ENCODE measurements at regions not wholly inside any gene's neighbourhood (a gene's known extent, or its start where the extent isn't known, plus 50 kb on each side); places are given as distances from the start of the nearest gene placed in this dataset.

DNA sequence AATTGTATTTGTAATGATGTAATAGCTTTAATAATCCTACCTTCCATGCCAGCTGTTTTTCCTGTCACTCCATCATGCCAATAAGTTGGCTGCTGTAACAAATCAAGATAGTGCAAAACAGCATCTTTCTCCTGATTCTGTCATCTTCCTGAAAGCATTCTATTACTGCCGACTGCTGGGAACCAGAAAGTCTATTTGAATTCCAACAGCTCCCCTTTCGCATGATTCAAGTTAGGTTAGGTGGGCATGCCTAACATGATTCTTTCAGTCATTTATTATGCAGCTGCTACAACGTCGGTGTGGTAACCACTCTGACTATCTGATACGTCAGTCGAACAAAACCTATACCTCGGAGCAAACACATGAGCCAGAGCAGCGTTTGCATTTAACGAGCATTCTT, 127.9 kb upstream of the DMD start:
- no peak for TF ChIP-seq CTCF (conservative IDR thresholded peaks at IDR 0.05)
- Histone ChIP-seq H3K27ac (ENCODE audit: low read depth, low read length) (no peak overlapping the region), H3K4me3 (ENCODE audit: low read length) (no peak overlapping the region), H3K27me3 (ENCODE audit: control insufficient read depth, insufficient read depth, low read length, poor library complexity, severe bottlenecking) (no peaks in the 10 kb centered on the region), H3K4me1 (ENCODE audit: control insufficient read depth, insufficient read depth, low read length) (no peaks in the 10 kb centered on the region), H3K36me3 (ENCODE audit: control insufficient read depth, insufficient read depth, low read length) (no peaks in the 10 kb centered on the region), H3K9me3 (ENCODE audit: control insufficient read depth, low read length) (no peaks in the 10 kb centered on the region), H3K9ac (ENCODE audit: extremely low read depth, low read length, poor library complexity, severe bottlenecking) (no peak overlapping the region)
- Mint-ChIP-seq H3K27ac (no peak overlapping the region), H3K4me1 (peaks cover 15% of the 10 kb centered on the region), H3K9me3 (no peaks in the 10 kb centered on the region), H3K36me3 (ENCODE audit: low read depth) (no peaks in the 10 kb centered on the region), H3K4me3 (no peak overlapping the region), H3K27me3 (ENCODE audit: insufficient read depth) (no peaks in the 10 kb centered on the region)
- DNase-seq: peak; percentile 43
- 40 to 69% methylated on average over 2 to 9 of the region's 9 CpGs for WGBS, 2 experiments (ENCODE audit: insufficient coverage in 1 of 2, insufficient read length in 1 of 2)

GRCh38 chrX:33336783-33337182, 125.4 kb upstream of the DMD start:
- DNase-seq: peak; percentile 62
- TF ChIP-seq CTCF (conservative IDR thresholded peaks at IDR 0.05): peak; percentile 74
- Histone ChIP-seq H3K9me3 (ENCODE audit: control insufficient read depth, low read length) (no peaks in the 10 kb centered on the region), H3K36me3 (ENCODE audit: control insufficient read depth, insufficient read depth, low read length) (no peaks in the 10 kb centered on the region), H3K27me3 (ENCODE audit: control insufficient read depth, insufficient read depth, low read length, poor library complexity, severe bottlenecking) (no peaks in the 10 kb centered on the region), H3K9ac (ENCODE audit: extremely low read depth, low read length, poor library complexity, severe bottlenecking) (no peak overlapping the region), H3K4me1 (ENCODE audit: control insufficient read depth, insufficient read depth, low read length) (no peaks in the 10 kb centered on the region), H3K4me3 (ENCODE audit: low read length) (no peak overlapping the region), H3K27ac (ENCODE audit: low read depth, low read length) (no peak overlapping the region)
- Mint-ChIP-seq H3K27me3 (ENCODE audit: insufficient read depth) (no peaks in the 10 kb centered on the region), H3K4me3 (no peak overlapping the region), H3K9me3 (no peaks in the 10 kb centered on the region), H3K36me3 (ENCODE audit: low read depth) (no peaks in the 10 kb centered on the region), H3K4me1 (peaks cover 14% of the 10 kb centered on the region), H3K27ac (no peak overlapping the region)
- 20 to 54% methylated on average over 1 to 6 of the region's 6 CpGs for WGBS, 2 experiments (ENCODE audit: insufficient coverage in 1 of 2, insufficient read length in 1 of 2)

GRCh38 chrX:33333271-33333670, 121.9 kb upstream of the DMD start:
- no peaks in the 10 kb centered on the region for H3K4me1 ChIP-seq (ENCODE audit: control insufficient read depth, insufficient read depth, low read length)
- WGBS, 2 experiments (ENCODE audit: insufficient coverage in 1 of 2, insufficient read length in 1 of 2): 100% methylated on average over 1 of the region's 2 CpGs; no CpG with 5 or more reads in 1 of the 2 experiments
- H3K27me3 Mint-ChIP-seq (ENCODE audit: insufficient read depth): no peaks in the 10 kb centered on the region
- H3K27me3 ChIP-seq (ENCODE audit: control insufficient read depth, insufficient read depth, low read length, poor library complexity, severe bottlenecking): no peaks in the 10 kb centered on the region
- no peaks in the 10 kb centered on the region for H3K9me3 Mint-ChIP-seq
- no peak for DNase-seq
- H3K27ac Mint-ChIP-seq: no peak overlapping the region
- H3K36me3 ChIP-seq (ENCODE audit: control insufficient read depth, insufficient read depth, low read length): no peaks in the 10 kb centered on the region
- H3K27ac ChIP-seq (ENCODE audit: low read depth, low read length): no peak overlapping the region
- H3K9me3 ChIP-seq (ENCODE audit: control insufficient read depth, low read length): no peaks in the 10 kb centered on the region
- no peak overlapping the region for H3K4me3 ChIP-seq (ENCODE audit: low read length)
- H3K9ac ChIP-seq (ENCODE audit: extremely low read depth, low read length, poor library complexity, severe bottlenecking): no peak overlapping the region
- no peak overlapping the region for H3K4me3 Mint-ChIP-seq
- peaks cover 4% of the 10 kb centered on the region for H3K4me1 Mint-ChIP-seq
- TF ChIP-seq CTCF (conservative IDR thresholded peaks at IDR 0.05): no peak
- no peaks in the 10 kb centered on the region for H3K36me3 Mint-ChIP-seq (ENCODE audit: low read depth)
